Activated T-cell treated with anti-CD3 and anti-CD28 coated beads, Interleukin-2, amount 50 U/mL, for 4 hours (primary cell): ENCODE measurements at regions not wholly inside any gene's neighbourhood (a gene's known extent, or its start where the extent isn't known, plus 50 kb on each side); places are given as distances from the start of the nearest gene placed in this dataset.

Experiments used
- ATAC-seq, 2 donors: fragments of 200-7000 bp; cut with Tn5 transposase; one replicate each; pipeline ENCODE4 v1.10.0; 2021
- DNase-seq: peaks from one replicate; pipeline ENCODE4 v3.0.0-alpha.2; 2020
- H3K27me3 Mint-ChIP-seq: one replicate; pipeline ENCODE4 v1.8.0; 2021; ENCODE audit warnings: low read depth, mixed read lengths
- H3K36me3 Mint-ChIP-seq: one replicate; pipeline ENCODE4 v1.8.0; 2022; ENCODE audit warnings: mixed read lengths; ENCODE audit not compliant: insufficient read depth
- H3K4me1 Mint-ChIP-seq: one replicate; pipeline ENCODE4 v1.8.0; 2021; ENCODE audit warnings: low read depth, mixed read lengths
- H3K4me3 Mint-ChIP-seq: one replicate; pipeline ENCODE4 v1.8.0; 2021; ENCODE audit warnings: mild to moderate bottlenecking, moderate library complexity, mixed read lengths
- H3K9me3 Mint-ChIP-seq: one replicate; pipeline ENCODE4 v1.8.0; 2021; ENCODE audit warnings: mixed read lengths

DNA sequence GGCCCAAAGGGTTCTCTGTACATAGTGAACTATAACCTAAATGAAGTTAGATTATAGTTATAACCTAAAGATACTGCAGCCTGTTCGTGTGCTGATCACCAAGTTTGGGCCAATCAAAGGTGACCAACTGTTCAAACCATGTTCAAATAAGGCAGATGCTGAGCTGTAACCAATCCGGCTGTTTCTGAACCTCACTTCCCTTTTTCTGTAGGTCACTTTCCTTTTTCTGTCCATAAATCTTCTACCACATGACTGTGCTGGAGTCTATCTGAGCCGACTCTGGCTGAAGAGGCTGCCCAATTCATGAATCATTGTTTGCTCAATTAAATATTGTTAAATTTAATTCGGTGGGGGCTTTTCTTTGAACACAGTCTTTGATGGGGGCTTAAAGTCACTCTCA lies 1920.2 kb downstream of the MAT2B start:
- Mint-ChIP-seq H3K4me3 (no peak overlapping the region), H3K36me3 (no peaks in the 10 kb centered on the region), H3K27me3 (no peaks in the 10 kb centered on the region), H3K4me1 (no peaks in the 10 kb centered on the region), H3K9me3 (peaks cover 18% of the 10 kb centered on the region)
- DNase-seq: no peak
- no peak for ATAC-seq

GRCh38 chr5:165448753-165449152 lies 1943.3 kb downstream of the MAT2B start:
- ATAC-seq (no peak), DNase-seq (no peak)
- Mint-ChIP-seq H3K36me3 (no peaks in the 10 kb centered on the region), H3K9me3 (peaks cover 3% of the 10 kb centered on the region), H3K4me3 (no peak overlapping the region), H3K27me3 (no peaks in the 10 kb centered on the region), H3K4me1 (no peaks in the 10 kb centered on the region)

GRCh38 chr5:165457859-165458481 lies 1952.6 kb downstream of the MAT2B start:
- H3K9me3 Mint-ChIP-seq: peaks cover 3% of the 10 kb centered on the region
- no peaks in the 10 kb centered on the region for H3K4me1 Mint-ChIP-seq
- no peak for DNase-seq
- ATAC-seq: no peak
- H3K27me3 Mint-ChIP-seq: no peaks in the 10 kb centered on the region
- no peaks in the 10 kb centered on the region for H3K36me3 Mint-ChIP-seq
- no peak overlapping the region for H3K4me3 Mint-ChIP-seq

- H3K27me3 Mint-ChIP-seq: no peaks in the 10 kb centered on the region
- H3K36me3 Mint-ChIP-seq: no peaks in the 10 kb centered on the region
- no peak overlapping the region for H3K4me3 Mint-ChIP-seq
- DNase-seq (no peak), ATAC-seq (no peak)
- peaks cover 10% of the 10 kb centered on the region for H3K9me3 Mint-ChIP-seq
- no peaks in the 10 kb centered on the region for H3K4me1 Mint-ChIP-seq
Measured at GRCh38 chr5:165459232-165459631, 1953.8 kb downstream of the MAT2B start.

DNA sequence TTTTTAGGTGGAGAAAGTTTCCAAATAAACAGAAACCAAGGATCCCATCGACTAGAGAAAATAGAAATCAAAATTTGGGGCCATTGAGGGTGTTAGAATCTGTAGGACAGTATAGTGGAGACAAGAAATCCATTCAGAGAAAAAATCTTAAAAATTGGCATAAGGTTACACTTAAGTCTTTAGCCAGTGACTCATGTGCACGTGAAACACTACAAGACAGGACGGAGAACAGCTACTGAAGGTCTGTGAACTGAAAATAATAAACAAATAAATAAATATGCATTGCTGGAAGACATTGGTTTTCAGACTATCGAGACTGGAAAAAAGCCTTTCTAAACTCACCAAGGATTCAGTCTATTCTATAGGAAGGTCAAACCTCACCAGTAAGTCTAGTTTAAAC lies 1955.5 kb downstream of the MAT2B start:
- no peak for DNase-seq
- Mint-ChIP-seq H3K36me3 (no peaks in the 10 kb centered on the region), H3K4me3 (no peak overlapping the region), H3K4me1 (no peaks in the 10 kb centered on the region), H3K9me3 (peaks cover 16% of the 10 kb centered on the region), H3K27me3 (no peaks in the 10 kb centered on the region)
- no peak for ATAC-seq

DNA sequence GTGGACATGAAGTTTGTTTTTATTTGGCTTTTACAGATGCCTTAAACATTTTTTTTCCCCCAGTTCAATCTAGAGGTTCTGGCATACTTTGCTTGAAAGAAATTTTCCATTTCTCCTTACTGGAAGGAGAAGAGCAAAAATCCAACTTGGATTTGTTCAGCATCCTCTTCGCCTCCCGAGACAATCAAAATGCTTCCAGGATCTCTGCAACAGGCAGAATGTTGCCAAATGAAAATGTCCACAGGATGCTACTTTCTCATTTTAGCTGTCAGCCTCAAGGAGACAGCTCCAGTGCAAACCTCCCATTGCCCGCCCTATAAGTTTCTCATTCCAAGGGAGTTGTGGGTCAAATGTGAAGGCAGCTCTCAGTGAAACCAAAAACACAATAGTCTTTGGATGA lies 1972.1 kb downstream of the MAT2B start:
- ATAC-seq: no peak
- no peak for DNase-seq
- H3K4me3 Mint-ChIP-seq: no peak overlapping the region
- H3K4me1 Mint-ChIP-seq: no peaks in the 10 kb centered on the region
- H3K27me3 Mint-ChIP-seq: no peaks in the 10 kb centered on the region
- H3K9me3 Mint-ChIP-seq: peaks cover 3% of the 10 kb centered on the region
- no peaks in the 10 kb centered on the region for H3K36me3 Mint-ChIP-seq

DNA sequence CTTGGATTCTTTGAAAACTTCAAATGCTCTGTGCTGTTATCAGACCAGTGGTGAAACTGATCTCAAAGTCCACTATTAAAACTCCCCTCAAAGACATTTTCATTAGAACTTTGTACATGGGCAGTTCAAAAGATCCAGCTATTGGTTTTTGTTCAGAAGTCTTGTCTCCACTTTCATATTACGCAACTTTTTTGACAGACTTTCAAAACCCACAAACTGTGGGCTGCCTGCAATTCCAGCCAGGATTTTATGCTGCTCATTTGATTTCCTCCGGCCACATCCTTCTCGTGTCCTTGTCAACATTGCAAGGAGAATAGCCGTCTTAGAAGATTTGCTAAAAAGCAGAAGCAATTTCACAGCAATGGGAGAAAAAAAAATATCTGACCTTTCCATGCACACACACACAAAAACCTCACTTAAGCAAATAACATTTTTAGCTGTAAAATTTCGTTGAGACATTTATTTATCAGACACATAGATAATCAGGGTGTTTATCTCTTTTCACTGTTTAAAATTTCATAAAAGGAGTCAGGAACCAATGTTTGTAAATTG lies 1990.5 kb downstream of the MAT2B start:
- Mint-ChIP-seq H3K27me3 (no peaks in the 10 kb centered on the region), H3K9me3 (peaks cover 5% of the 10 kb centered on the region), H3K36me3 (no peaks in the 10 kb centered on the region), H3K4me3 (no peak overlapping the region), H3K4me1 (no peaks in the 10 kb centered on the region)
- DNase-seq (no peak), ATAC-seq (no peak)

- ATAC-seq: no peak
- H3K36me3 Mint-ChIP-seq: no peaks in the 10 kb centered on the region
- no peaks in the 10 kb centered on the region for H3K4me1 Mint-ChIP-seq
- no peak overlapping the region for H3K4me3 Mint-ChIP-seq
- no peaks in the 10 kb centered on the region for H3K27me3 Mint-ChIP-seq
- DNase-seq: no peak
- peaks cover 5% of the 10 kb centered on the region for H3K9me3 Mint-ChIP-seq
Measured at GRCh38 chr5:165497707-165498106, 1992.3 kb downstream of the MAT2B start.

DNA sequence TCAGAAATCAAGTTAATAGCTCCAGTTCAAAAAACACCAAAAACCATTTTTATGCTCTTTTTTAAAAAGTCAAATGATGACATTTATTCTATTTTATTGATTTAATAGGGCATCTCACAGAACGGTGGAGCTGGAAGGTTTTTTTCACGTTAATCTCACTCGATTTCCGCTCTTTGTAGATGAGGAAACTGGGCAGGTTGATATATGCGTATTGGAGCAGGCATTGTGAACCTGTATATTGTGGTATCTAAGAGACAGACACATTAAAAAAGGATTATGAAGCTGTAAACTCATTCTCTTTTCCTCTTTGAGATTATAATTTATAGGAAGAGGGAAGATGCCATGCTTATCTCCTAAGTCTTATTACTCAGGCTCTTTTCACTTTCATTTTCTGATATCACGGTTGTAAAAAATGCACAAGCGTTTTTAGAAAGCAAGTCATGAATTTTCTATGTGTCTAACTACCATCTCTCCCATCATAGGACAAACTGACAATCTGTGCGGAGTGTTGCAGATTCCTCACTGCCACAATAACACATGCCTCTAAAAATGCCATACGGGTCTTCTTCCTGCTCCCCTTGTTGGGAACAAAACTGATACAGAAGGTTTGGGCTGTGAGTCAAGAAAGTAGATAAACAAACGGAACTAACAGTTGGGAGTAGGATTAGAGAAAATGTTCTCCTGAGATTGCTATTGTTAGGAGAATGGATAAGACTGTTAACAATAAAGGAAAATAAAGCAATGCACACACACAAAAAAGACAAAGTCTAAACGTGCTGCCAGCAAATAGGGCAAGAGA lies 1997.7 kb downstream of the MAT2B start:
- H3K4me3 Mint-ChIP-seq: no peak overlapping the region
- no peaks in the 10 kb centered on the region for H3K36me3 Mint-ChIP-seq
- no peaks in the 10 kb centered on the region for H3K4me1 Mint-ChIP-seq
- H3K9me3 Mint-ChIP-seq: peaks cover 3% of the 10 kb centered on the region
- no peaks in the 10 kb centered on the region for H3K27me3 Mint-ChIP-seq
- ATAC-seq: no peak
- DNase-seq: no peak

DNA sequence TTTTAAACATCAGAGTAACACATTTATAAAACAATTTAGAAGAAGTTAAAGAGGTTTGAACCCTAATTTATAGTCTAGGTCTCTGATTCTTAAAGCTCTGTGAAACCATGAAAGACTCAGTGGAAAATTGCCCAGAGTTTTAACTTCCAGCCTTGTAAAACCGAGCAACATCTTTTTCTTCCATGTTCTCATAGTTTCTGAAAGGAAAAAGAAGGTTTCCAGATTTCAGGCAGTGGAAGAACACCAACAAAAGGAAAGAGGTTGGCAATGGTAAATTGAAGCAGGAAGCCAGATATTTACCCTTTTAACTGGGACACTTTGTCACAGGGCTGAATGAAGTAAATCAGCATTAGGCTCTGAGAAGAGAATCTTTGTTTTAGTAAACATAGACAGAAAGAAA lies 1999.3 kb downstream of the MAT2B start:
- no peak for ATAC-seq
- no peak overlapping the region for H3K4me3 Mint-ChIP-seq
- no peaks in the 10 kb centered on the region for H3K36me3 Mint-ChIP-seq
- H3K4me1 Mint-ChIP-seq: no peaks in the 10 kb centered on the region
- DNase-seq: no peak
- peaks cover 11% of the 10 kb centered on the region for H3K9me3 Mint-ChIP-seq
- no peaks in the 10 kb centered on the region for H3K27me3 Mint-ChIP-seq

- no peak for ATAC-seq
- peaks cover 15% of the 10 kb centered on the region for H3K9me3 Mint-ChIP-seq
Measured at GRCh38 chr5:165508286-165508685, 2002.9 kb downstream of the MAT2B start.

GRCh38 chr5:165508861-165509260 lies 2003.4 kb downstream of the MAT2B start:
- Mint-ChIP-seq H3K4me1 (no peaks in the 10 kb centered on the region), H3K27me3 (no peaks in the 10 kb centered on the region), H3K9me3 (peaks cover 15% of the 10 kb centered on the region), H3K36me3 (no peaks in the 10 kb centered on the region), H3K4me3 (no peak overlapping the region)
- DNase-seq (no peak), ATAC-seq (no peak)

More at GRCh38 chr5:165508286-165508685, 2002.9 kb downstream of the MAT2B start:
- no peaks in the 10 kb centered on the region for H3K36me3 Mint-ChIP-seq
- H3K4me3 Mint-ChIP-seq: no peak overlapping the region
- no peaks in the 10 kb centered on the region for H3K4me1 Mint-ChIP-seq
- DNase-seq: no peak
- no peaks in the 10 kb centered on the region for H3K27me3 Mint-ChIP-seq

- ATAC-seq: no peak
- no peaks in the 10 kb centered on the region for H3K9me3 Mint-ChIP-seq
- DNase-seq: no peak
- H3K4me1 Mint-ChIP-seq: no peaks in the 10 kb centered on the region
- H3K36me3 Mint-ChIP-seq: no peaks in the 10 kb centered on the region
- no peak overlapping the region for H3K4me3 Mint-ChIP-seq
- no peaks in the 10 kb centered on the region for H3K27me3 Mint-ChIP-seq
Measured at GRCh38 chr5:165521816-165522610, 2016.6 kb downstream of the MAT2B start.

DNA sequence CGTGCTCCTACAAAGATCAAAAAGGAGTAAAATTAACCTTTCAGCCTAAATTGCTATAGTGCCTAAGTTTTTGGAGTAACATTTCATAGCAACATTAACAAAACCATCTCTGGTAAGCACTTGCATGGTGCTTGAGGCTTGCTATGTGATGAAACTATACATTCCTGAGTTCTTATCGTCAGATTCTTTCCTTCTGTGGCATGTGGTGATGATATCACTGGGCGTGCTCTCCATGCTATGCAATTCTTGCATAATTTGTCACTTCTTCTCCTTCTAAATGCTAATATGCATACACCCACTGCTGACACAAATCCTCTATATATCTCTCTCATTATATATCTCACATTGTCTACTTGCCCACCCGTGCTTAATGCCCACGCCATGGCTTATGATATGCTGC lies 2019.9 kb downstream of the MAT2B start:
- DNase-seq (no peak), ATAC-seq (no peak)
- Mint-ChIP-seq H3K36me3 (no peaks in the 10 kb centered on the region), H3K27me3 (no peaks in the 10 kb centered on the region), H3K9me3 (peaks cover 9% of the 10 kb centered on the region), H3K4me3 (no peak overlapping the region), H3K4me1 (no peaks in the 10 kb centered on the region)
